Esophagus squamous epithelium (tissue), 5 donors: ENCODE measurements at regions not wholly inside any gene's neighbourhood (a gene's known extent, or its start where the extent isn't known, plus 50 kb on each side); places are given as distances from the start of the nearest gene placed in this dataset.
"Not testable (repeated sequence)": the region's sequence is repeated elsewhere in the genome, so short reads cannot be mapped to it uniquely, and the experiment has no call there.

Source experiments
- DNase-seq: peaks from one replicate; lab custom pipeline; 2025; lab: John Stamatoyannopoulos, UW
- H3K27ac ChIP-seq, 4 donors: fragments of 200-600 bp; sonication (generic); one replicate each; pipeline ENCODE4 v1.5.1; 2016 to 2019; ENCODE audit warnings: mild to moderate bottlenecking in 1 of 4
- H3K27me3 ChIP-seq, 4 donors: fragments of 200-600 bp; sonication (generic); 1 replicate in 3 of 4; 2 replicates in 1 of 4; pipeline versions ENCODE4 v1.5.1 to v1.6.0; 2017 to 2021; ENCODE audit warnings: antibody characterized with exemption in 1 of 4
- H3K36me3 ChIP-seq, 3 donors: fragments of 200-600 bp; sonication (generic); one replicate each; pipeline ENCODE4 v1.5.1; 2016 to 2019
- H3K4me1 ChIP-seq, 3 donors: fragments of 200-600 bp; sonication (generic); one replicate each; pipeline ENCODE4 v1.5.1; 2017 to 2019
- H3K4me3 ChIP-seq, 4 donors: fragments of 200-600 bp; sonication (generic); 1 replicate in 3 of 4; 2 replicates in 1 of 4; pipeline ENCODE4 v1.5.1; 2016 to 2019; ENCODE audit warnings: mild to moderate bottlenecking in 2 of 4, moderate library complexity in 1 of 4
- H3K9me3 ChIP-seq, 3 donors: fragments of 200-600 bp; sonication (generic); one replicate each; pipeline ENCODE4 v1.5.1; 2016 to 2019
- POLR2A ChIP-seq, 4 donors: fragments of 450-650 bp; IDR thresholded peaks; one replicate each; pipeline ENCODE4 v1.6.1; 2017; ENCODE audit warnings: antibody characterized with exemption in 4 of 4, mild to moderate bottlenecking in 4 of 4, moderate library complexity in 3 of 4
- WGBS, 2 donors: methylation state at CpG; one replicate each; pipeline ENCODE4 v1.1.5; 2018; 5-methylcytosine and 5-hydroxymethylcytosine counted together
- intact Hi-C: fragments of 100-400 bp; cut with DNase I; formaldehyde crosslinking; loops from one replicate; pipeline ENCODE4 v1.15.0; 2022
- TF ChIP-seq, protein P1 (sequence below), 6 experiments: fragments of 450-650 bp in 4 of 6; fragments of 200-600 bp in 2 of 6; sonication (generic) in 2 of 6; IDR thresholded peaks; one replicate each; pipeline ENCODE4 v1.5.1; 2016 to 2019; ENCODE audit warnings: antibody characterized with exemption in 6 of 6, mild to moderate bottlenecking in 4 of 6, moderate library complexity in 4 of 6
- donor health status: DM: yes; HTN: yes; CAD: no.

DNA sequence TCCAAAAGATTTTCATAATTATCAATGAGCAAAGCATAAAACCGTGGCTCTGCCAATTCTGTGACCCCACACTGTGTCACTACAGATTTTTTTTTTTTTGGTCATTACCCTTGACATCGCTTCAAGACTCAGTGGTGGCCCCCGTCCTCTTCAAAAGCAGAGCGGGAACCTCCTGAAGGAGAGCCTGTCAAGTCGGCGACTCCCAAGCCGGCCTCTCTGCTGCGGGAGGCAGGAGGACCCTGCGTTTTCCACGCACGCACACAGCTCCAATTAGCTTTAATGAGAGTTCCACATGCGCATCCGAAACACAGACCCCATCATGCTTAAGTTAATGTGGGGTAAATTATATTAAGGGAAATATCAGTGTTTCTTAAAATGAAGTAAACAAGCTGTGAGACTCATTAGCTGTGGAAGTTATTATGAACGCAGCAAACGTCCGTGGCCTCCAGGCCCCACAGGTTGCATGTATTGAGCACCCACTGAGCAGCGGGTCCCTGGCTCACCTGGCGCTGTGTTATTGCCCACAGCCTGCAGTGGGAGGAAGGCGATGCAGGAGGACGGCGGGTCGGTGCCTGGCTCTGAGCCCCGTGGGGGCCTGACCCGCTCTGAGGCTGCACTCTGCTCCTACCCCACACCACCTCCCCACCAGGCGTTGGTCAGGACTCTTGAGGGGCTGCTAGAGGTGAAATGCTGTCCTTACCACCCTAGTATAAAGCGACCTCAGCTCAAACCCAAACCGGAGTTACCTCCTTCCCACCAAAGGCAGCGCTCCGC is 181.0 kb upstream of the SALL3 start:
- no peak for TF ChIP-seq POLR2A (IDR thresholded peaks at IDR 0.05)
- TF ChIP-seq, protein P1, sequence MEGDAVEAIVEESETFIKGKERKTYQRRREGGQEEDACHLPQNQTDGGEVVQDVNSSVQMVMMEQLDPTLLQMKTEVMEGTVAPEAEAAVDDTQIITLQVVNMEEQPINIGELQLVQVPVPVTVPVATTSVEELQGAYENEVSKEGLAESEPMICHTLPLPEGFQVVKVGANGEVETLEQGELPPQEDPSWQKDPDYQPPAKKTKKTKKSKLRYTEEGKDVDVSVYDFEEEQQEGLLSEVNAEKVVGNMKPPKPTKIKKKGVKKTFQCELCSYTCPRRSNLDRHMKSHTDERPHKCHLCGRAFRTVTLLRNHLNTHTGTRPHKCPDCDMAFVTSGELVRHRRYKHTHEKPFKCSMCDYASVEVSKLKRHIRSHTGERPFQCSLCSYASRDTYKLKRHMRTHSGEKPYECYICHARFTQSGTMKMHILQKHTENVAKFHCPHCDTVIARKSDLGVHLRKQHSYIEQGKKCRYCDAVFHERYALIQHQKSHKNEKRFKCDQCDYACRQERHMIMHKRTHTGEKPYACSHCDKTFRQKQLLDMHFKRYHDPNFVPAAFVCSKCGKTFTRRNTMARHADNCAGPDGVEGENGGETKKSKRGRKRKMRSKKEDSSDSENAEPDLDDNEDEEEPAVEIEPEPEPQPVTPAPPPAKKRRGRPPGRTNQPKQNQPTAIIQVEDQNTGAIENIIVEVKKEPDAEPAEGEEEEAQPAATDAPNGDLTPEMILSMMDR (IDR thresholded peaks at IDR 0.05): no peak
- Histone ChIP-seq H3K27me3 (peaks cover 0 to 3% (median 0%) of the 10 kb centered on the region in 4 donors), H3K36me3 (no peaks in the 10 kb centered on the region), H3K9me3 (no peaks in the 10 kb centered on the region), H3K27ac (no peak overlapping the region), H3K4me1 (no peaks in the 10 kb centered on the region), H3K4me3 (no peak overlapping the region)
- DNase-seq: no peak
- WGBS, 2 donors: 79 to 86% methylated on average over 22 to 24 of the region's 29 CpGs
- intact Hi-C loops: no loop called here

GRCh38 chr18:78799382-78800089 is 180.1 kb upstream of the SALL3 start:
- TF ChIP-seq, protein P1 (IDR thresholded peaks at IDR 0.05): no peak
- WGBS, 2 donors: 79 to 89% methylated on average over 21 to 25 of the region's 29 CpGs
- Histone ChIP-seq H3K27ac (no peak overlapping the region), H3K9me3 (no peaks in the 10 kb centered on the region), H3K4me1 (no peaks in the 10 kb centered on the region), H3K4me3 (no peak overlapping the region), H3K36me3 (no peaks in the 10 kb centered on the region), H3K27me3 (peaks cover 0 to 3% (median 0%) of the 10 kb centered on the region in 4 donors)
- intact Hi-C loops: no loop called here
- DNase-seq: no peak

DNA sequence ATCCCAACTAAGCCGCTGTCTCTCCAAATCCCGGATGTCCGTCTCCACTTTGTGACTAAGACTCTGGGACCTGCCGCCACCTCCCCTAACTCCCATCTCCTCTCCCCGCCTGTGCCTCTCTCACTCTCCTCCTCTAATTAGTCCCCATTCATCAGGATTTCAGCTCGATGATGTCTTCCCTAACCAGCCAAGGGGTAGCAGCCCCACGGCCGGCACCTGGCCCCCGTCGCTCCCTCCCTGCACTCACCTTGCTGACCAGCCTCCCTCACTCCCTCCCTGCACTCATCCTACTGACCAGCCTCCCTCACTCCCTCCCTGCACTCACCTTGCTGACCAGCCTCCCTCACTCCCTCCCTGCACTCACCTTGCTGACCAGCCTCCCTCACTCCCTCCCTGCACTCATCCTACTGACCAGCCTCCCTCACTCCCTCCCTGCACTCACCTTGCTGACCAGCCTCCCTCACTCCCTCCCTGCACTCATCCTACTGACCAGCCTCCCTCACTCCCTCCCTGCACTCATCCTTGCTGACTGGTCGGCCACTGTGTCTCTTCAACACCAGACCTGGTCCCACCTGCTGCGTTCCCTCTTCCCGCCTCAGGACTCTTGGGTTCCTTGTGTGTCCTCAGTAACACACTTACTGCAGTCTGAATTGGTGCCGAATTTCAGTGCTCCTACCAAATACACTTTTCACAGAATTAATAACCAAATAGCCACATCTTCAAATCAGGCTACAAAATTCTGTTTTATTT is 179.3 kb upstream of the SALL3 start:
- H3K27me3 ChIP-seq, intact Hi-C loops, H3K9me3 ChIP-seq, DNase-seq, H3K27ac ChIP-seq, H3K4me1 ChIP-seq, H3K4me3 ChIP-seq, H3K36me3 ChIP-seq: not testable (repeated sequence)
- WGBS, 2 donors: 76 to 82% methylated on average over 14 of the region's 14 CpGs

DNA sequence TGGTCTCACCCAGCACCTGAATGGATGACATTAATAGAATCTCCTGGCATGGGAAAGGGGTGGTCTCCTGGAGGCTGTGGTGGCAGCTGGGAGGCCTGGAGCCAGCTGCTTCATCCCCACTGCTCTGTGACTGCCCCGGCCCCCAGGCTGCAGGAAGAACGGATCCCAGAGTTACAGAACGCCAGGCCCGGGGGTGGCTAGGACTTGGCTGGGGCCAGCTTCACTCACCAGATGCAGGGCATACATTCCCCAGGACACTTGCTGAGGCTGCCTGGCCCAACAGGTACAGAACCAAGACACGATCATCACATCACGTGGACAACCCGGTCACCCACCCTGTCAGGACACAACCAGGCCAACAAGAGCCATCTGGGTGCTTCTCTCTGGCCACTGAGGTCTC is 178.6 kb upstream of the SALL3 start:
- H3K36me3 ChIP-seq: no peaks in the 10 kb centered on the region
- no peaks in the 10 kb centered on the region for H3K4me1 ChIP-seq
- H3K27ac ChIP-seq: no peak overlapping the region
- no peak for DNase-seq
- intact Hi-C loops: no loop called here
- no peak overlapping the region for H3K4me3 ChIP-seq
- H3K27me3 ChIP-seq: peaks cover 0 to 3% (median 0%) of the 10 kb centered on the region in 4 donors
- no peaks in the 10 kb centered on the region for H3K9me3 ChIP-seq
- 80% methylated on average over 3 of the region's 7 CpGs; no CpG with 5 or more reads in 1 of the 2 donors for WGBS, 2 donors
- TF ChIP-seq, protein P1 (IDR thresholded peaks at IDR 0.05): no peak
- no peak for TF ChIP-seq POLR2A (IDR thresholded peaks at IDR 0.05)

- no peak for DNase-seq
- TF ChIP-seq, protein P1 (IDR thresholded peaks at IDR 0.05): no peak
- no peak for TF ChIP-seq POLR2A (IDR thresholded peaks at IDR 0.05)
- no peak overlapping the region for H3K4me3 ChIP-seq
Measured at GRCh38 chr18:78803104-78803503, 176.5 kb upstream of the SALL3 start.

More at GRCh38 chr18:78803104-78803503, 176.5 kb upstream of the SALL3 start:
- Histone ChIP-seq H3K9me3 (no peaks in the 10 kb centered on the region), H3K4me1 (no peaks in the 10 kb centered on the region), H3K27ac (no peak overlapping the region), H3K36me3 (no peaks in the 10 kb centered on the region), H3K27me3 (peaks cover 0 to 3% (median 0%) of the 10 kb centered on the region in 4 donors)
- intact Hi-C loops: no loop called here
- 80 to 83% methylated on average over 8 to 9 of the region's 9 CpGs for WGBS, 2 donors
